ENCODE measurements at regions not wholly inside any gene's neighbourhood (a gene's known extent, or its start where the extent isn't known, plus 50 kb on each side); places are given as distances from the start of the nearest gene placed in this dataset.

GRCh38 chr12:87660987-87661774 lies 368.0 kb downstream of the C12orf50 start:
- Histone ChIP-seq H3K9me3 (ENCODE audit: control insufficient read depth, insufficient read depth, low read length) (no peaks in the 10 kb centered on the region), H3K36me3 (ENCODE audit: control insufficient read depth, insufficient read depth, low read length) (no peaks in the 10 kb centered on the region), H3K4me3 (ENCODE audit: low read length) (no peak overlapping the region), H3K27ac (ENCODE audit: low read length) (no peak overlapping the region), H3K27me3 (ENCODE audit: control insufficient read depth, insufficient read depth, low read length) (no peaks in the 10 kb centered on the region), H3K4me1 (ENCODE audit: control insufficient read depth, insufficient read depth, low read length) (no peaks in the 10 kb centered on the region)
- peaks cover 16 to 17% of the 10 kb centered on the region in 2 donors for H3K4me1 Mint-ChIP-seq
- TF ChIP-seq, protein P1, sequence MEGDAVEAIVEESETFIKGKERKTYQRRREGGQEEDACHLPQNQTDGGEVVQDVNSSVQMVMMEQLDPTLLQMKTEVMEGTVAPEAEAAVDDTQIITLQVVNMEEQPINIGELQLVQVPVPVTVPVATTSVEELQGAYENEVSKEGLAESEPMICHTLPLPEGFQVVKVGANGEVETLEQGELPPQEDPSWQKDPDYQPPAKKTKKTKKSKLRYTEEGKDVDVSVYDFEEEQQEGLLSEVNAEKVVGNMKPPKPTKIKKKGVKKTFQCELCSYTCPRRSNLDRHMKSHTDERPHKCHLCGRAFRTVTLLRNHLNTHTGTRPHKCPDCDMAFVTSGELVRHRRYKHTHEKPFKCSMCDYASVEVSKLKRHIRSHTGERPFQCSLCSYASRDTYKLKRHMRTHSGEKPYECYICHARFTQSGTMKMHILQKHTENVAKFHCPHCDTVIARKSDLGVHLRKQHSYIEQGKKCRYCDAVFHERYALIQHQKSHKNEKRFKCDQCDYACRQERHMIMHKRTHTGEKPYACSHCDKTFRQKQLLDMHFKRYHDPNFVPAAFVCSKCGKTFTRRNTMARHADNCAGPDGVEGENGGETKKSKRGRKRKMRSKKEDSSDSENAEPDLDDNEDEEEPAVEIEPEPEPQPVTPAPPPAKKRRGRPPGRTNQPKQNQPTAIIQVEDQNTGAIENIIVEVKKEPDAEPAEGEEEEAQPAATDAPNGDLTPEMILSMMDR (IDR thresholded peaks at IDR 0.05) = no peak
- ATAC-seq = no peak
- peaks cover 6% of the 10 kb centered on the region in 2 donors for H3K9me3 Mint-ChIP-seq
- no peak for DNase-seq
- peak overlapping the region; percentile 49 for H3K4me3 Mint-ChIP-seq
- WGBS (ENCODE audit: insufficient coverage) = 90% methylated on average over 1 of the region's 2 CpGs
- H3K27me3 Mint-ChIP-seq (ENCODE audit: low read depth in 2 of 2) = no peaks in the 10 kb centered on the region
- H3K27ac Mint-ChIP-seq = peak overlapping the region in 1 of 2 donors; percentile 15
- H3K36me3 Mint-ChIP-seq = no peaks in the 10 kb centered on the region
- intact Hi-C loops (cut with micrococcal nuclease) = no loop called here

DNA sequence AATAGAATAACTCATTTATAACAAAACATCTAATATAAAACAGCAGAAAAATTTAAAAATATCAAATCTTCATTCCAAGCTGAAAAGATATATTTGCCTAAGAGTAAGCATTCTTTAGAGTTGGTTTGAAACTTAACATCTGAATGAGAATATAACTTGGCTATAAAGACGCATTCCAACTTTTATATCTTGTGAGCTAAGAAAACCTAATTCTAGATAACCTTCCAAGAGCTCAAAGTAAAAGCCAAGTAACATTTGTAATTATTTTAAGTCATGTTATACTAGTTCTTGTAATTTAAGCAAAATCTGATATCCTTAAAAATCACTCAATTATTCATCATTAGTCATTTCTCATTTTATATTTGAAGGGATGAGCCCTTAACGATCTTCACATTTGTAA lies 368.9 kb downstream of the C12orf50 start:
- Histone ChIP-seq H3K4me3 (ENCODE audit: low read length) (no peak overlapping the region), H3K9me3 (ENCODE audit: control insufficient read depth, insufficient read depth, low read length) (no peaks in the 10 kb centered on the region), H3K4me1 (ENCODE audit: control insufficient read depth, insufficient read depth, low read length) (no peaks in the 10 kb centered on the region), H3K27ac (ENCODE audit: low read length) (no peak overlapping the region), H3K27me3 (ENCODE audit: control insufficient read depth, insufficient read depth, low read length) (no peaks in the 10 kb centered on the region), H3K36me3 (ENCODE audit: control insufficient read depth, insufficient read depth, low read length) (no peaks in the 10 kb centered on the region)
- TF ChIP-seq, protein P1 (IDR thresholded peaks at IDR 0.05) = no peak
- no peak for DNase-seq
- no CpG with 5 or more reads among the region's 2 CpGs for WGBS (ENCODE audit: insufficient coverage)
- H3K4me3 Mint-ChIP-seq = no peak overlapping the region
- H3K36me3 Mint-ChIP-seq = no peaks in the 10 kb centered on the region
- no peak for ATAC-seq
- H3K4me1 Mint-ChIP-seq = peaks cover 16 to 17% of the 10 kb centered on the region in 2 donors
- H3K27me3 Mint-ChIP-seq (ENCODE audit: low read depth in 2 of 2) = no peaks in the 10 kb centered on the region
- peaks cover 6% of the 10 kb centered on the region in 2 donors for H3K9me3 Mint-ChIP-seq
- intact Hi-C loops (cut with micrococcal nuclease) = no loop called here
- no peak overlapping the region for H3K27ac Mint-ChIP-seq

- intact Hi-C loops (cut with micrococcal nuclease) = no loop called here
- no CpG with 5 or more reads among the region's 1 CpG for WGBS (ENCODE audit: insufficient coverage)
- TF ChIP-seq, protein P1 (IDR thresholded peaks at IDR 0.05) = no peak
- Mint-ChIP-seq H3K27me3 (ENCODE audit: low read depth in 2 of 2) (no peaks in the 10 kb centered on the region), H3K27ac (no peak overlapping the region), H3K4me3 (no peak overlapping the region), H3K4me1 (peaks cover 3% of the 10 kb centered on the region in 2 donors), H3K9me3 (peaks cover 13 to 14% of the 10 kb centered on the region in 2 donors), H3K36me3 (no peaks in the 10 kb centered on the region)
- no peak for DNase-seq
- no peak overlapping the region for H3K27ac ChIP-seq (ENCODE audit: low read length)
- H3K36me3 ChIP-seq (ENCODE audit: control insufficient read depth, insufficient read depth, low read length) = no peaks in the 10 kb centered on the region
- H3K4me3 ChIP-seq (ENCODE audit: low read length) = no peak overlapping the region
- H3K4me1 ChIP-seq (ENCODE audit: control insufficient read depth, insufficient read depth, low read length) = no peaks in the 10 kb centered on the region
- ATAC-seq = no peak
- H3K27me3 ChIP-seq (ENCODE audit: control insufficient read depth, insufficient read depth, low read length) = no peaks in the 10 kb centered on the region
- no peaks in the 10 kb centered on the region for H3K9me3 ChIP-seq (ENCODE audit: control insufficient read depth, insufficient read depth, low read length)
Observed at GRCh38 chr12:87656311-87656710, 372.9 kb downstream of the C12orf50 start.
